ENCODE measurements at regions not wholly inside any gene's neighbourhood (a gene's known extent, or its start where the extent isn't known, plus 50 kb on each side); places are given as distances from the start of the nearest gene placed in this dataset.
A peak's percentile ranks its signal among the peaks of the same experiment; 100 is the strongest.

GRCh38 chr18:30150586-30151250, 891.8 kb downstream of the DSC3 start:
- Histone ChIP-seq H3K27ac (ENCODE audit: low read length) (no peak overlapping the region), H3K27me3 (ENCODE audit: control insufficient read depth, insufficient read depth, low read length) (no peaks in the 10 kb centered on the region), H3K9me3 (ENCODE audit: control insufficient read depth, insufficient read depth, low read depth, low read length) (no peaks in the 10 kb centered on the region), H3K4me1 (ENCODE audit: control insufficient read depth, insufficient read depth, low read length) (no peaks in the 10 kb centered on the region), H3K4me3 (ENCODE audit: low read depth in 2 of 2, low read length in 2 of 2) (no peak overlapping the region), H3K36me3 (ENCODE audit: control insufficient read depth, insufficient read depth, low read length) (no peaks in the 10 kb centered on the region; the same call in 1 of the 2 replicates)
- no peak for ATAC-seq
- ChIA-PET POLR2A (no interaction called here), CTCF (no interaction called here)
- in situ Hi-C loops (cut with HindIII; ENCODE audit: low pct_unique_long_range_greater_than_20kb, low sequenced_read_pairs): no loop called here
- TF ChIP-seq POLR2AphosphoS5 (IDR thresholded peaks at IDR 0.05; ENCODE audit: low read depth, low read length): no peak
- peak; percentile 58 for TF ChIP-seq TCF7L2 (IDR thresholded peaks at IDR 0.05; ENCODE audit: low read depth, low read length)
- no peak for TF ChIP-seq CTCF (IDR thresholded peaks at IDR 0.05)
- TF ChIP-seq SIN3A (IDR thresholded peaks at IDR 0.05; ENCODE audit: borderline replicate concordance, insufficient read depth, low read depth, low read length): no peak
- TF ChIP-seq REST (IDR thresholded peaks at IDR 0.05; ENCODE audit: insufficient read depth in 1 of 2, low read depth in 2 of 2, low read length in 1 of 2): no peak
- DNase-seq (ENCODE audit: low read depth, low spot score): no peak
- intact Hi-C loops (cut with micrococcal nuclease; ENCODE audit: unreplicated experiment): no loop called here
- no TSS peak for BruUV-seq (replicated peaks)

GRCh38 chr18:30149585-30149984, 893.0 kb downstream of the DSC3 start:
- ChIA-PET CTCF (no interaction called here), POLR2A (no interaction called here)
- H3K4me3 ChIP-seq (ENCODE audit: low read depth in 2 of 2, low read length in 2 of 2): no peak overlapping the region
- no peaks in the 10 kb centered on the region for H3K4me1 ChIP-seq (ENCODE audit: control insufficient read depth, insufficient read depth, low read length)
- no peak overlapping the region for H3K27ac ChIP-seq (ENCODE audit: low read length)
- no peak for ATAC-seq
- in situ Hi-C loops (cut with HindIII; ENCODE audit: low pct_unique_long_range_greater_than_20kb, low sequenced_read_pairs) (no loop called here), intact Hi-C loops (cut with micrococcal nuclease; ENCODE audit: unreplicated experiment) (no loop called here)
- TF ChIP-seq SIN3A (IDR thresholded peaks at IDR 0.05; ENCODE audit: borderline replicate concordance, insufficient read depth, low read depth, low read length) (no peak), POLR2AphosphoS5 (IDR thresholded peaks at IDR 0.05; ENCODE audit: low read depth, low read length) (no peak), CTCF (IDR thresholded peaks at IDR 0.05) (no peak), REST (IDR thresholded peaks at IDR 0.05; ENCODE audit: insufficient read depth in 1 of 2, low read depth in 2 of 2, low read length in 1 of 2) (no peak), TCF7L2 (IDR thresholded peaks at IDR 0.05; ENCODE audit: low read depth, low read length) (no peak)
- H3K9me3 ChIP-seq (ENCODE audit: control insufficient read depth, insufficient read depth, low read depth, low read length): no peaks in the 10 kb centered on the region
- no peak for DNase-seq (ENCODE audit: low read depth, low spot score)
- no peaks in the 10 kb centered on the region; the same call in 1 of the 2 replicates for H3K36me3 ChIP-seq (ENCODE audit: control insufficient read depth, insufficient read depth, low read length)
- BruUV-seq (replicated peaks): no TSS peak
- no peaks in the 10 kb centered on the region for H3K27me3 ChIP-seq (ENCODE audit: control insufficient read depth, insufficient read depth, low read length)

Measured in Panc1 (cell line).